Upper lobe of right lung (tissue), 1 donor: ENCODE measurements at regions not wholly inside any gene's neighbourhood (a gene's known extent, or its start where the extent isn't known, plus 50 kb on each side); places are given as distances from the start of the nearest gene placed in this dataset.

ENCODE experiments used
- ATAC-seq: fragments of 200-7000 bp; cut with Tn5 transposase; one replicate; pipeline ENCODE4 v1.9.1; 2020; ENCODE audit warnings: mild to moderate bottlenecking, moderate library complexity
- DNase-seq: peaks from one replicate; pipeline ENCODE4 v3.0.0-alpha.2; 2020
- H3K27ac ChIP-seq: fragments of 200-600 bp; one replicate; pipeline ENCODE4 v1.8.0; 2022
- H3K27me3 ChIP-seq: fragments of 200-600 bp; one replicate; pipeline ENCODE4 v1.8.0; 2022; ENCODE audit warnings: mild to moderate bottlenecking
- H3K36me3 ChIP-seq: fragments of 200-600 bp; one replicate; pipeline ENCODE4 v1.8.0; 2022
- H3K4me1 ChIP-seq: fragments of 200-600 bp; one replicate; pipeline ENCODE4 v1.8.0; 2022
- H3K4me3 ChIP-seq: fragments of 200-600 bp; one replicate; pipeline ENCODE4 v1.8.0; 2022; ENCODE audit warnings: mild to moderate bottlenecking
- H3K9me3 ChIP-seq: fragments of 200-600 bp; one replicate; pipeline ENCODE4 v1.8.0; 2022
- intact Hi-C: fragments of 100-400 bp; cut with DNase I; formaldehyde crosslinking; loops from one replicate; pipeline ENCODE4 v1.11.0; 2022
- TF ChIP-seq, protein P1 (sequence below): fragments of 200-600 bp; IDR thresholded peaks from one replicate; pipeline ENCODE4 v1.8.0; 2022; ENCODE audit warnings: antibody characterized with exemption
- donor health status: DM: no; HTN: yes; CAD: no; lungs with severe emphysema.

- no peak overlapping the region for H3K27ac ChIP-seq
- intact Hi-C loops: no loop called here
- DNase-seq (no peak), ATAC-seq (peak; percentile 7)
- H3K9me3 ChIP-seq: no peaks in the 10 kb centered on the region
- H3K4me3 ChIP-seq: no peak overlapping the region
- H3K36me3 ChIP-seq: no peaks in the 10 kb centered on the region
- TF ChIP-seq, protein P1, sequence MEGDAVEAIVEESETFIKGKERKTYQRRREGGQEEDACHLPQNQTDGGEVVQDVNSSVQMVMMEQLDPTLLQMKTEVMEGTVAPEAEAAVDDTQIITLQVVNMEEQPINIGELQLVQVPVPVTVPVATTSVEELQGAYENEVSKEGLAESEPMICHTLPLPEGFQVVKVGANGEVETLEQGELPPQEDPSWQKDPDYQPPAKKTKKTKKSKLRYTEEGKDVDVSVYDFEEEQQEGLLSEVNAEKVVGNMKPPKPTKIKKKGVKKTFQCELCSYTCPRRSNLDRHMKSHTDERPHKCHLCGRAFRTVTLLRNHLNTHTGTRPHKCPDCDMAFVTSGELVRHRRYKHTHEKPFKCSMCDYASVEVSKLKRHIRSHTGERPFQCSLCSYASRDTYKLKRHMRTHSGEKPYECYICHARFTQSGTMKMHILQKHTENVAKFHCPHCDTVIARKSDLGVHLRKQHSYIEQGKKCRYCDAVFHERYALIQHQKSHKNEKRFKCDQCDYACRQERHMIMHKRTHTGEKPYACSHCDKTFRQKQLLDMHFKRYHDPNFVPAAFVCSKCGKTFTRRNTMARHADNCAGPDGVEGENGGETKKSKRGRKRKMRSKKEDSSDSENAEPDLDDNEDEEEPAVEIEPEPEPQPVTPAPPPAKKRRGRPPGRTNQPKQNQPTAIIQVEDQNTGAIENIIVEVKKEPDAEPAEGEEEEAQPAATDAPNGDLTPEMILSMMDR: no peak
- H3K4me1 ChIP-seq: no peaks in the 10 kb centered on the region
- no peaks in the 10 kb centered on the region for H3K27me3 ChIP-seq
These were observed 141.7 kb upstream of the SHH start for GRCh38 chr7:155953781-155954549.

GRCh38 chr7:155953501-155953778, 141.2 kb upstream of the SHH start:
- ATAC-seq: no peak
- intact Hi-C loops: no loop called here
- H3K27ac ChIP-seq: no peak overlapping the region
- no peaks in the 10 kb centered on the region for H3K9me3 ChIP-seq
- H3K4me1 ChIP-seq: no peaks in the 10 kb centered on the region
- TF ChIP-seq, protein P1: no peak
- H3K27me3 ChIP-seq: no peaks in the 10 kb centered on the region
- no peaks in the 10 kb centered on the region for H3K36me3 ChIP-seq
- no peak for DNase-seq
- H3K4me3 ChIP-seq: no peak overlapping the region

- Histone ChIP-seq H3K27ac (no peak overlapping the region), H3K27me3 (no peaks in the 10 kb centered on the region), H3K36me3 (no peaks in the 10 kb centered on the region), H3K9me3 (no peaks in the 10 kb centered on the region), H3K4me3 (no peak overlapping the region), H3K4me1 (no peaks in the 10 kb centered on the region)
- intact Hi-C loops: no loop called here
- DNase-seq (no peak), ATAC-seq (no peak)
- TF ChIP-seq, protein P1: no peak
These were observed 139.4 kb upstream of the SHH start for GRCh38 chr7:155951554-155952158.

- Histone ChIP-seq H3K27me3 (no peaks in the 10 kb centered on the region), H3K4me3 (no peak overlapping the region), H3K36me3 (no peaks in the 10 kb centered on the region), H3K4me1 (no peaks in the 10 kb centered on the region), H3K27ac (no peak overlapping the region), H3K9me3 (no peaks in the 10 kb centered on the region)
- ATAC-seq (no peak), DNase-seq (no peak)
- intact Hi-C loops: no loop called here
- TF ChIP-seq, protein P1: no peak
These were observed 138.8 kb upstream of the SHH start for GRCh38 chr7:155950898-155951553.

- H3K4me3 ChIP-seq: no peak overlapping the region
These were observed 136.6 kb upstream of the SHH start for GRCh38 chr7:155948845-155949244.

More at GRCh38 chr7:155948845-155949244, 136.6 kb upstream of the SHH start:
- DNase-seq (no peak), ATAC-seq (no peak)
- TF ChIP-seq, protein P1: no peak
- H3K36me3 ChIP-seq: no peaks in the 10 kb centered on the region
- H3K9me3 ChIP-seq: no peaks in the 10 kb centered on the region
- intact Hi-C loops: no loop called here
- no peaks in the 10 kb centered on the region for H3K27me3 ChIP-seq
- H3K4me1 ChIP-seq: no peaks in the 10 kb centered on the region
- H3K27ac ChIP-seq: no peak overlapping the region
